ENCODE measurements at regions not wholly inside any gene's neighbourhood (a gene's known extent, or its start where the extent isn't known, plus 50 kb on each side); places are given as distances from the start of the nearest gene placed in this dataset.

DNA sequence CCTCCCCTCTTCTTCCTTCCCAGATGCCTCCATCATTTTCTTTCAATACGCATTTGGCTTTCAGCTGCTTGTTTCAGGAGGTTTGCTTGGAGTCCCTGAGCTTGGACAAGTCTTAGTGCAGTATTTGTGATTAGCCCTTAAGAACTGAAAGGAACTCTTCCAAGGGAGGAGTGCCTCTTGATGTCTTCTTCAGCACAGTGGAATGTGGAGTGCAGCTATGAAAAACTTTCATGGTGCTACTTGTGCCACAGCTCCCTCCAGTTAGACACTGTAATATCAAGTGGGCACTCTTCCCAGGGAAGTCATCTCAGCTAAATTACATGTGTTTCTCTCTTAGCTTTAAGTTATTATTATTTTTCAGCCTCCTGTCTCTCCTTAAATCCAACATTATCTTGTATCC is 173.1 kb downstream of the NECTIN3 start:
- Histone ChIP-seq H3K27ac (ENCODE audit: low read length) (no peak overlapping the region), H3K4me3 (ENCODE audit: low read depth in 2 of 2, low read length in 2 of 2) (no peak overlapping the region), H3K4me1 (ENCODE audit: control insufficient read depth, insufficient read depth, low read length) (no peaks in the 10 kb centered on the region), H3K9me3 (ENCODE audit: control insufficient read depth, insufficient read depth, low read depth, low read length) (0 out of 2 replicates have a peak, but pooled peaks cover 3% of the 10 kb centered on the region), H3K36me3 (ENCODE audit: control insufficient read depth, insufficient read depth, low read length) (no peaks in the 10 kb centered on the region), H3K27me3 (ENCODE audit: control insufficient read depth, insufficient read depth, low read length) (no peaks in the 10 kb centered on the region)
- ATAC-seq (no peak), DNase-seq (ENCODE audit: low read depth, low spot score) (no peak)
- intact Hi-C loops (cut with micrococcal nuclease; ENCODE audit: unreplicated experiment) = no loop called here
- ChIA-PET CTCF (no interaction called here), POLR2A (no interaction called here)
- in situ Hi-C loops (cut with HindIII; ENCODE audit: low pct_unique_long_range_greater_than_20kb, low sequenced_read_pairs) = no loop called here
- BruUV-seq (replicated peaks) = no TSS peak
- no peak for TF ChIP-seq TCF7L2 (IDR thresholded peaks at IDR 0.05; ENCODE audit: low read depth, low read length)
- no peak for TF ChIP-seq POLR2AphosphoS5 (IDR thresholded peaks at IDR 0.05; ENCODE audit: low read depth, low read length)
- TF ChIP-seq, protein P1, sequence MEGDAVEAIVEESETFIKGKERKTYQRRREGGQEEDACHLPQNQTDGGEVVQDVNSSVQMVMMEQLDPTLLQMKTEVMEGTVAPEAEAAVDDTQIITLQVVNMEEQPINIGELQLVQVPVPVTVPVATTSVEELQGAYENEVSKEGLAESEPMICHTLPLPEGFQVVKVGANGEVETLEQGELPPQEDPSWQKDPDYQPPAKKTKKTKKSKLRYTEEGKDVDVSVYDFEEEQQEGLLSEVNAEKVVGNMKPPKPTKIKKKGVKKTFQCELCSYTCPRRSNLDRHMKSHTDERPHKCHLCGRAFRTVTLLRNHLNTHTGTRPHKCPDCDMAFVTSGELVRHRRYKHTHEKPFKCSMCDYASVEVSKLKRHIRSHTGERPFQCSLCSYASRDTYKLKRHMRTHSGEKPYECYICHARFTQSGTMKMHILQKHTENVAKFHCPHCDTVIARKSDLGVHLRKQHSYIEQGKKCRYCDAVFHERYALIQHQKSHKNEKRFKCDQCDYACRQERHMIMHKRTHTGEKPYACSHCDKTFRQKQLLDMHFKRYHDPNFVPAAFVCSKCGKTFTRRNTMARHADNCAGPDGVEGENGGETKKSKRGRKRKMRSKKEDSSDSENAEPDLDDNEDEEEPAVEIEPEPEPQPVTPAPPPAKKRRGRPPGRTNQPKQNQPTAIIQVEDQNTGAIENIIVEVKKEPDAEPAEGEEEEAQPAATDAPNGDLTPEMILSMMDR (IDR thresholded peaks at IDR 0.05) = no peak
- no peak for TF ChIP-seq SIN3A (IDR thresholded peaks at IDR 0.05; ENCODE audit: borderline replicate concordance, insufficient read depth, low read depth, low read length)
- TF ChIP-seq, protein P2, sequence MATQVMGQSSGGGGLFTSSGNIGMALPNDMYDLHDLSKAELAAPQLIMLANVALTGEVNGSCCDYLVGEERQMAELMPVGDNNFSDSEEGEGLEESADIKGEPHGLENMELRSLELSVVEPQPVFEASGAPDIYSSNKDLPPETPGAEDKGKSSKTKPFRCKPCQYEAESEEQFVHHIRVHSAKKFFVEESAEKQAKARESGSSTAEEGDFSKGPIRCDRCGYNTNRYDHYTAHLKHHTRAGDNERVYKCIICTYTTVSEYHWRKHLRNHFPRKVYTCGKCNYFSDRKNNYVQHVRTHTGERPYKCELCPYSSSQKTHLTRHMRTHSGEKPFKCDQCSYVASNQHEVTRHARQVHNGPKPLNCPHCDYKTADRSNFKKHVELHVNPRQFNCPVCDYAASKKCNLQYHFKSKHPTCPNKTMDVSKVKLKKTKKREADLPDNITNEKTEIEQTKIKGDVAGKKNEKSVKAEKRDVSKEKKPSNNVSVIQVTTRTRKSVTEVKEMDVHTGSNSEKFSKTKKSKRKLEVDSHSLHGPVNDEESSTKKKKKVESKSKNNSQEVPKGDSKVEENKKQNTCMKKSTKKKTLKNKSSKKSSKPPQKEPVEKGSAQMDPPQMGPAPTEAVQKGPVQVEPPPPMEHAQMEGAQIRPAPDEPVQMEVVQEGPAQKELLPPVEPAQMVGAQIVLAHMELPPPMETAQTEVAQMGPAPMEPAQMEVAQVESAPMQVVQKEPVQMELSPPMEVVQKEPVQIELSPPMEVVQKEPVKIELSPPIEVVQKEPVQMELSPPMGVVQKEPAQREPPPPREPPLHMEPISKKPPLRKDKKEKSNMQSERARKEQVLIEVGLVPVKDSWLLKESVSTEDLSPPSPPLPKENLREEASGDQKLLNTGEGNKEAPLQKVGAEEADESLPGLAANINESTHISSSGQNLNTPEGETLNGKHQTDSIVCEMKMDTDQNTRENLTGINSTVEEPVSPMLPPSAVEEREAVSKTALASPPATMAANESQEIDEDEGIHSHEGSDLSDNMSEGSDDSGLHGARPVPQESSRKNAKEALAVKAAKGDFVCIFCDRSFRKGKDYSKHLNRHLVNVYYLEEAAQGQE (IDR thresholded peaks at IDR 0.05; ENCODE audit: insufficient read depth in 1 of 2, low read depth in 2 of 2, low read length in 1 of 2) = no peak

DNA sequence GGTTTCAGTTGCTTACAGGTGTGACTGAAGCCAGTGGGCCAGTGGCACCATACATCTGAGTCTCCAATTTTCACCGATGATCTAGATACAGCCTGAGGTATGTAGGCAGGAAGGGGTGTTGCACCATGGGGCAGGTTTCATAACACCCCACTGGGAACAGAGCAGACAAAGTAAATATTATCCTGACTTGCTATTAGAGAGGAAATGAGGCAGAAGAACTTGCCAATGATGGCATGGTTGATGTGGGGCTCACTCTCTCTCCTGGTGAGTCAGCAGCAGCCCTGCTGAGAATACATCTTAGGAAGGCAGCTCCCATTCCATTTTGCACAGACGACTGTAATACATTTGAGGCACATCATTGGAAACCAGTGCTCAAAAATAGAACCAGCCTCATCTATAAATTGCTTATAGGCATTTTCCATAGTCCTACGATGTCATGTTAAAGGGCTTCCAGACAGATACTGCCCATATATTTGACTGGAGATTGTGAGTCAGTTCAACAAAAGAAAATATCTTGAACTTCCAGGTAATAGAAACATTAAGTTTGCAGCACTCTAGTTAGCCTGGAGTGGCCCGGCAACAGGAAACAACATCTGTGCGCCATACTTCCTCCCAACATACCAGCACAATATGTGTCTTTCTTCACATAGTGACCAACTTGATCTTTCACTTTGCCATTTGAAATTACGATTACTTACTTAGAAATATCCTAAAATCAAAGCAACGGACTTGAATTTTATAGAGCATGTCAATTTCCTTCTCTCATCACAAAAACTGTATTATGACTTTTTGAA is 175.5 kb downstream of the NECTIN3 start:
- Histone ChIP-seq H3K27ac (ENCODE audit: low read length) (no peak overlapping the region), H3K4me3 (ENCODE audit: low read depth in 2 of 2, low read length in 2 of 2) (no peak overlapping the region), H3K36me3 (ENCODE audit: control insufficient read depth, insufficient read depth, low read length) (no peaks in the 10 kb centered on the region), H3K4me1 (ENCODE audit: control insufficient read depth, insufficient read depth, low read length) (no peaks in the 10 kb centered on the region), H3K27me3 (ENCODE audit: control insufficient read depth, insufficient read depth, low read length) (no peaks in the 10 kb centered on the region), H3K9me3 (ENCODE audit: control insufficient read depth, insufficient read depth, low read depth, low read length) (0 out of 2 replicates have a peak, but pooled peaks cover 3% of the 10 kb centered on the region)
- intact Hi-C loops (cut with micrococcal nuclease; ENCODE audit: unreplicated experiment) = no loop called here
- ATAC-seq = no peak
- TF ChIP-seq SIN3A (IDR thresholded peaks at IDR 0.05; ENCODE audit: borderline replicate concordance, insufficient read depth, low read depth, low read length) (no peak), POLR2AphosphoS5 (IDR thresholded peaks at IDR 0.05; ENCODE audit: low read depth, low read length) (no peak), TCF7L2 (IDR thresholded peaks at IDR 0.05; ENCODE audit: low read depth, low read length) (no peak)
- TF ChIP-seq, protein P1 (IDR thresholded peaks at IDR 0.05) = no peak
- TF ChIP-seq, protein P2 (IDR thresholded peaks at IDR 0.05; ENCODE audit: insufficient read depth in 1 of 2, low read depth in 2 of 2, low read length in 1 of 2) = no peak
- no TSS peak for BruUV-seq (replicated peaks)
- in situ Hi-C loops (cut with HindIII; ENCODE audit: low pct_unique_long_range_greater_than_20kb, low sequenced_read_pairs) = no loop called here
- DNase-seq (ENCODE audit: low read depth, low spot score) = no peak
- CTCF ChIA-PET = no interaction called here
- POLR2A ChIA-PET = no interaction called here

All from Panc1 (cell line).